HepG2 (cell line): ENCODE measurements at regions not wholly inside any gene's neighbourhood (a gene's known extent, or its start where the extent isn't known, plus 50 kb on each side); places are given as distances from the start of the nearest gene placed in this dataset.

ENCODE experiments used
- AKNA ChIP-seq: sonication (generic); formaldehyde crosslinking; IDR thresholded peaks from 2 replicates; pipeline ENCODE4 v1.4.0; 2020; ENCODE audit warnings: missing genetic modification reagents, borderline replicate concordance
- ATF7-NPFF ChIP-seq: sonication (generic); formaldehyde crosslinking; IDR thresholded peaks from 2 replicates; pipeline ENCODE4 v1.8.1; 2023; ENCODE audit warnings: mild to moderate bottlenecking, low read depth, missing genetic modification reagents, moderate library complexity
- CTCF ChIP-seq: sonication (generic); formaldehyde crosslinking; IDR thresholded peaks from 2 replicates; pipeline ENCODE4 v1.5.0; 2020; ENCODE audit warnings: mild to moderate bottlenecking, missing genetic modification reagents, moderate library complexity
- FOXP4 ChIP-seq: sonication (generic); formaldehyde crosslinking; IDR thresholded peaks from 2 replicates; pipeline ENCODE4 v1.4.0; 2020; ENCODE audit warnings: missing genetic modification reagents
- IKZF4 ChIP-seq: sonication (generic); formaldehyde crosslinking; IDR thresholded peaks from 2 replicates; pipeline ENCODE4 v1.5.1; 2020; ENCODE audit warnings: borderline replicate concordance, mild to moderate bottlenecking, low read depth, missing genetic modification reagents; ENCODE audit errors: not compliant biosample characterization
- MAFG ChIP-seq: sonication (generic); formaldehyde crosslinking; IDR thresholded peaks from 2 replicates; pipeline ENCODE4 v1.5.1; 2020; ENCODE audit warnings: mild to moderate bottlenecking, missing genetic modification reagents
- MAX ChIP-seq: IDR thresholded peaks from 2 replicates; pipeline ENCODE4 v1.6.1; 2012; ENCODE audit warnings: inconsistent platforms
- NFYB ChIP-seq: sonication (generic); formaldehyde crosslinking; IDR thresholded peaks from 2 replicates; pipeline ENCODE4 v1.4.0; 2020; ENCODE audit warnings: missing genetic modification reagents
- PAX8 ChIP-seq: sonication (generic); formaldehyde crosslinking; IDR thresholded peaks from 2 replicates; pipeline ENCODE4 v1.8.0; 2022; ENCODE audit warnings: mild to moderate bottlenecking, missing genetic modification reagents, borderline replicate concordance
- POLR2AphosphoS5 ChIP-seq: IDR thresholded peaks from 2 replicates; pipeline ENCODE4 v1.6.1; 2012; ENCODE audit warnings: low read depth, low read length
- SALL1 ChIP-seq: sonication (generic); formaldehyde crosslinking; IDR thresholded peaks from 2 replicates; pipeline ENCODE4 v1.8.0; 2022; ENCODE audit warnings: mild to moderate bottlenecking, missing genetic modification reagents
- SMAD3 ChIP-seq: sonication (generic); formaldehyde crosslinking; IDR thresholded peaks from 2 replicates; pipeline ENCODE4 v1.4.0; 2020; ENCODE audit warnings: missing genetic modification reagents
- ZNF318 ChIP-seq: sonication (generic); formaldehyde crosslinking; IDR thresholded peaks from 2 replicates; pipeline ENCODE4 v1.4.0; 2020; ENCODE audit warnings: mild to moderate bottlenecking, missing genetic modification reagents
- ZNF501 ChIP-seq: sonication (generic); formaldehyde crosslinking; IDR thresholded peaks from 2 replicates; pipeline ENCODE4 v1.5.1; 2020; ENCODE audit warnings: mild to moderate bottlenecking, moderate library complexity, missing genetic modification reagents

GRCh38 chr5:2848619-2849018, 97.1 kb upstream of the IRX2 start:
- no peak for TF ChIP-seq PAX8 (CRISPR knock-in tag)
- TF ChIP-seq NFYB (CRISPR knock-in tag): no peak
- no peak for TF ChIP-seq ATF7-NPFF (CRISPR knock-in tag)
- no peak for TF ChIP-seq AKNA (CRISPR knock-in tag)
- no peak for TF ChIP-seq CTCF (CRISPR knock-in tag)
- no peak for TF ChIP-seq ZNF501 (CRISPR knock-in tag)
- no peak for TF ChIP-seq FOXP4 (CRISPR knock-in tag)
- TF ChIP-seq MAFG (CRISPR knock-in tag): no peak
- no peak for TF ChIP-seq MAX
- no peak for TF ChIP-seq SMAD3
- TF ChIP-seq IKZF4 (CRISPR knock-in tag): no peak
- no peak for TF ChIP-seq ZNF318 (CRISPR knock-in tag)
- TF ChIP-seq SALL1 (CRISPR knock-in tag): no peak
- no peak for TF ChIP-seq POLR2AphosphoS5
